Effector CD4-positive, alpha-beta T cell (primary cell): ENCODE measurements at regions not wholly inside any gene's neighbourhood (a gene's known extent, or its start where the extent isn't known, plus 50 kb on each side); places are given as distances from the start of the nearest gene placed in this dataset.

Experiments used
- DNase-seq: peaks from one replicate; pipeline ENCODE4 v3.0.0-alpha.2; 2020

DNA sequence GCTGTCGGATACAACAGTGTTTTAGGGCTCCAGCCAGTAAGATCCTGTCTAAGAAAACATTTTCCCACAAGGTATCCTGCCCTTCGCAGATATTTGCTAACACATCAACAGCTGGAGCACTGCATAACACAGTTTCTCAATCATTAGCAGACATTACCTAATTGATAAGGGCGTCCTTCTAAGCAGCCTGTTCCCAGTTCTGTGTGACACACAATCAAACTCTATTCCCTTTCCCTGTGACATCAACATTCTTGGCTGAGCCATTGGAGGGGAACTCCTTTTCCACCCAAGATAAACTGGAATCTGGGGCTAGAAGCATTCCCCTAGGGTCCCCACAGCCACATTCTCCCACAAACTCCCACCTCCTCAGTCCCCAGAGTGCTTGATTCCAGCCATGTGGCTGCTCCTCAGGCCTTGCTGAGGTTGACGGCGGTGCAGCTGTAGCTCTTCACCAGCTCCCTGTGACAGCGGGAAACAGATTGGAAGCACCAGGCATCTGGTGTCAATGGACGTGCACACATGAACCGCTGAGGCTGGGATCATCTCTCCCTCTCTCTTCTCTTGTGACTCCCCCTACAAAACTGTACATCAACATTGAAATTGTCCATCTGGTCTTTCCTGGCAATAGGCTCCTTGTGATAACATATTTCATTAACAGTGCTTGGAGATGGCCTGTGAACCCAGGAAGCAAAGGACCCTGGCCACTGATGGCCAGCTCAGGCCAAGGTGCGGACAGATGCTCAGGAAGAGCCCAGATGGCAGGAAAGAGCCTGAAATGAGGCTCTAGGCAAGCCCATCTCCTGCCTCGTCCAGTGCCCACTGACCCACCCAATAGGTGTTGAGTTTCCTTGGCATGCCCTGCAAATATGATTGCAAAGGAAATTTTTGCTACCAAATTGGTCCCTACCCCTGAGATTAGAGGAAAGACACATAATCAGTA, 131.1 kb upstream of the TBX20 start:
- no peak for DNase-seq

DNA sequence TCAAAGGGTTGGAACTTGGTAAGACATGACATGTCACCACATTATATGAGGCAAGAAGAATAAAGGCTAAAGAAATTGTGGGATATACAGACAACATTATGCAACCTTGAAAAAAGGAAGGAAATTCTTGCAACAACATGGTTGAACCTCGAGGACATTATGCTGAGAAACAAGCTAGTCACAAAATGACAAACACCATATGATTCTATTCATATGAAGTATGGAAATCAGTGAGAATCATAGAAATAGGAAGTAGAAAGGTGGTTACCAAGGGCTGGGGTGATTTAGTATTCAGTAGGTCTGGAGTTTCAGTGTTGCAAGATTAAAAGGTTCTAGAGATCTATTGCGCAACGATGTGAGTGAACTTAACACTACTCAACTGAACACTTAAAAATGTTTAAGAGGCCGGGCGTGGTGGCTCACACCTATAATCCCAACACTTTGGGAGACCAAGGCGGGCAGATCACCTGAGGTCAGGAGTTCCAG, 126.9 kb upstream of the TBX20 start:
- DNase-seq: no peak

DNA sequence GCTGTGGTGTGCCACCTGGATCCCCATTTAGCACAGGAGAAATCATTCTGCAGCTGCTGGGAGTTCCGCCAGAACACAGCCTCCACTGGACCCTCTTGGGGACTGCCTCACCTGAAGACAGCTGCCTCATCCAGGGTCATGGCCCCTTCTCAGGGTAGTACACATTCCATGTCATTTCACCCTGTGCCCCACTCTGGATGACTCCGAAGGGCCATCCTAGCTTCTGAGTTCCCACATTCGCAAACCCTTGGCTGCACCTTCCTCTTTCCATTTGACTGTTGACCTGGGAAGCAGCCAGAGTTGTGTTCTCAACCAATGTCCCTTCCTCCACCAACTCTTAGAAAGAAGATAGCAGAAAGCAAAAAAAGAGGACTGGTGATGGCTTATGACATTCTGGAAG, 125.6 kb upstream of the TBX20 start:
- DNase-seq: no peak

DNA sequence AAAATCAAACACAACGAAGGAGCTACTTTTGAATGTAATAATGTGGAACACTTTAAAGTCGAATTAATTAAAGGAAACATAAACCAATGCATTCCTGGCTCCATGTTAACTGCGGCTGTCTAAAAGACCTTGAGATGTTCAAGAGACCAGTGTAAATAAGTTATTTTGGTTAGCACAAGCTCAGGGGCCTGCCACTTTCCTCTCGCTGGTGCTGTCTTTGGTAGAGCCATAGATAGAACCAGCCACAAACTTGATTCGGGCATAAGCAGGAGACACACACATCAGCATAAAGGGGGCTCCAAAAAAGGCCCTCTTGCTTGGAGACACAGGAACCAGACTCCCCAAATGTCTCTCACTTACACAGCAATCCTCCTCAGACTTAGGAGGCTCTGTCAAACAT, 121.6 kb upstream of the TBX20 start:
- DNase-seq: no peak

DNA sequence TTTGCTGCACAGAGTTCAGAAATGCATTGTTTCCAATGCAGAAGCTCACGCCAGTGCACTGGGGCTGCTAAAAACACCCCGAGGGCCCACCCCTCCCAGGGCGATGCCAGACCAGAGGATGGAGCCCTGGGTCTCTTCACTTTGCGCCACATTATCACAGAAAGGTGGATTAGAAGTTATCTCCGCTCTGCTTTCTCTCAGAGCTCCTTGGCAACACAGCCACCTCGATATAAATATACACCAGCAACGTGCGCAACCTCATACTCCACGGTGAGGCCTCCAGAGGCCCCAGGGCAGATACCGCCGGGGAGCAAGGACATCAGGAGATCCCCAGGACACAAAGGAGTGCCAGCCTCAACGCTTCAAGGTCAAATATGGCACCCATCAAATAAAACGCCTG, 121.0 kb upstream of the TBX20 start:
- DNase-seq: no peak

DNA sequence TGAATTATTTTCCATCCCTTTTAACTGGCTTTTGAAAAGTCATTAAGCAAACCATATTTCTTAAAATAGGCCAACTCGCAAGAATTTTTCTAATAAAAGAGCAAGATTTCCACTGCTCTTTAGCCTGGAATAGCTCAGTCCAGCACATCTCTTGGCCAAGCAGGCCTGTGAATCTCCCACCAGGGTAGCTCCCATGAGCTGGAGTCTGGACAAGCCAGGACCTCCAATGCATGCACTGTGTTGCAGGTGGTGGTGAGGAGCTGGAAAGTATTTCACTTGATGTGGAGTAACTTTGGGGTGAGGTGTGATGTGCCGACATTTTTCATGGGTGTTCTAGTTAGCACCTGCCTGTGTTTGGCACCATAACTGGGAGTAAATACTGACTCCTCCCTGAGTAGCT, 117.3 kb upstream of the TBX20 start:
- no peak for DNase-seq

DNA sequence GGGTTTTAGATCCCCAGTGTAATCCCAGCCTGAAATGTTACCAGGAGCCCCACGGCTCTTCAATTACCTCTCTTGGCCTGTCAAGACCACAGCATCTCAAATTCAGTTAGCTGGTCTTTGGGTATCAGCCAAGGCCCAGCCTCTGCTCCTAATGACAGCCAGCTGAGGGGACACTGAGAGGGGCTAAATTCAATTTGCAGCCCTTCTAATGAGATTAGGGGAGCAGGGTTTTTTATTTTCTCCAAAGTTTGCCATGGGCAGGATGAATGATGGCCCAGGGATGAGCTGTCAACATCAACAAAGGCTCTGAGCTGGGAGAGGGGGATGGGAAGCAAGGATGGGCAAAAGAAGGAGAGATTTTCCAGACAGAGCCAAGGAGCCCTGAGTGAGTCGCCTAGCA, 116.8 kb upstream of the TBX20 start:
- no peak for DNase-seq

DNA sequence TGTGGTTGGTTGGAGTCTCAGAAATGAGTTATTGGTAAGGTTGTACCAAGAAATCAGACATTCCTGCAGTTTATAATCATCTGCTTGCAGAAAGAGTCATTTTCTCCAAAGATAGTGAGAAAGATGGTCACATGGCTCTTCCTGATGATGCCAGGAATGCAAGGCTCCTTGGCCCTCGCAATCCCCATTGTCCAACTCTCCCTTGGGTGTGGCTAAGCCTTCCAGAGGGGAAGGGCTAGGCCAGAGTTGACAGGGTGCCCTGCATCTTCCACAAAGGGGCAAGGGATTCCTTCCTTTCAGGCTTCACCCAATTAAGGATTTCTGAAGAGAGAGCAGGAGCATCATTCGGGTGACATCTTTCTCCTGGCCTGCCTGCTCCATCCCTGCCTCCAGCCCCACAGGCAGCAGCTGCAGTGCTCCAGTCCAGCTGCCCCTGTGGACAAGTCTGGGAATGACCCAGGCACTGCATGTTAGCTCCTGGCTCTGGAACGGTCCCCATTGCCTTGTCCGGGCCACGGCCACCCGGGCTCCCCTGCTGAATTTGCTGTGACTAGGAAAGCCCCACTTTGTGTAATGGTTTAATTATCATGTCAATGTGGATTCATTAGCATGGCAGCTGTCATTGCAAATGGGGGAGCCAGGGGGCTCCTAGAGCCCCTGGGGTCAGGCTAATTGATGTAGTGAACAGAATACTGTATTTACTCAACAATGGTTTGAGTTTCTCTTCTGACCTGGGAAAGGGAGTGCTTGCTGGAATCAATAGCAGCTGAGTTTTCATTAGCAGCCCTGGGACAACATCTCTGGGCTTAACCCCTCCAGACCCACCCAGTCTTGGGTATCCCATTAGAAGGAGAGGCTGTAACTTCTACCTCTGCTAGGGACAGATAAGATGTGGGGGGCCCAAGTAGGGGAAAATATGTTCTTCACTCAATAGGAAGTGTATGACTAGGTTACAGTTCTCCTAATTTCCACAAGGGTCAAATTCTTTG, 112.6 kb upstream of the TBX20 start:
- no peak for DNase-seq

DNA sequence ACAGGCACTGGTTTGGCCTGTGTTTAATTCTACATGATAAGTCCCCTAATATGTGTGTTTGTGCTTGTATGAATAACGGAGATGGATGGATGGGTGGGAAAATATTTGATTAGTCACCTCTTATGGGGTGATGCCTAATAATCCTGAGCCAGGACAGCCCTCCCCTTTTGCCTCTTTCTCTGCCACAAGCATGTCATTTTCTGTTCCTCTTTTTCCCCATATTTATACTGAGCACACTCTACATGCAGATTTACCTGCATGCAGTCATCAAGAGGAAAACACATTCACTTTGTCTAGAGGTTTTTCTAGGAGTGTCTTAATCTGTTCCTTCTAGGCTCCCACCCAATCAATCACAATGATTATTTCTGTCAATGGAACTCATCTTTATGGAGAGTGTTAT, 111.6 kb upstream of the TBX20 start:
- DNase-seq: no peak

DNA sequence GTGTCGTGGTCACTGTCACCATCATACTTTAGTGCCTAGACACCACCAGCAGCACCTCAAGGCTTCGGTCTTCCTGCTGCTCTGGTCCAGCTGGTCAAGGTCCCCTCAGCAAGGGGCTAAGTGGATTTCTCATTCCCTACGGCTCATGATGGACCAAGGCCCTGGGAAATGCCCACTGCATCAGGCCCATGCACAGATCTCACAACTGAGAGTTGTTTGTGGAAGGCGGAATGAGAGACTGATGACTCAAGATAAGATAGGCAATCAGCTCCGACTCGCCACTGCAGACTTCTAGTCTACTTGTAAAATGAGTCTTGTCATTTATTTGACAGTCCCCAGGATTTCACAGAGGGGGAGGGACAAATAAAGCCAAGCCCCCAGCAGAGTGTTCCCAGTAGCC, 108.4 kb upstream of the TBX20 start:
- no peak for DNase-seq

DNA sequence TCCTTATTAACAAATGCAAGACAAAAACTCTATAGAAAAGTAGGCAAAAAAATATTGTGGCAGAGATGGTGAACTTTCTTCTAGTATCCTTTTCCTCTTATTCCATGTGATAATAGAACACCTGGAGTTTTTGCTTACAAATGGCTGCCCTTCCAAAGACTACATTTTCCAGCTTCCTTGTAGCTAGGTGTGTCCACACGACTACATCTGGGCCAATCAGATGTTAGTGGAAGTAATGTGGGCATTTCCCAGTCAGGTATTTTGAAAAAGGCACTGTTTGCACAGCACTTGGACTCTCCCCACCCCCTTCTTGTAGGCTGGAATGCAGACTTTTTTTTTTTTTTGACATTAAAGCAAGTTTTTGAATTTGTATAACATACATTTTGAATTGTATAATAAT, 105.5 kb upstream of the TBX20 start:
- no peak for DNase-seq

DNA sequence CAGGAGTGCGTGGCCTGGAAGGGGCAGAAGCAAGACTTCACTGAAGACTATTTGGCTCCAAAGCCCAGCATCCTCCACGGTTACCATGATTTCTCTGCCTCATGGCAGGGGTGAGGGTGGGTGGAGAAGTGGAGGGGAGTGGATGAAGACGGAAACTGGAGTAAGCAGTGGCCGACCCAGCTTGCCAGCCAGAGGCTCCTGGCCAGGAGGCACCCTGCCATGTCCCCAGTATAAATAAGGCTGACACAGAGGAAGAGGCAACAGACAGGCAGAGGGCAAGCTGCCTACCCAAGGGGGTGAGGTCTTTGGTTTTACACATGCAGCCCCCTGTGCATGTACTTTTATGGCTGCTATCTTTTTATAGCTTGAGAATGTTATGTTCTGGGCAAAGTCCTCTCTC, 102.6 kb upstream of the TBX20 start:
- DNase-seq: no peak

DNA sequence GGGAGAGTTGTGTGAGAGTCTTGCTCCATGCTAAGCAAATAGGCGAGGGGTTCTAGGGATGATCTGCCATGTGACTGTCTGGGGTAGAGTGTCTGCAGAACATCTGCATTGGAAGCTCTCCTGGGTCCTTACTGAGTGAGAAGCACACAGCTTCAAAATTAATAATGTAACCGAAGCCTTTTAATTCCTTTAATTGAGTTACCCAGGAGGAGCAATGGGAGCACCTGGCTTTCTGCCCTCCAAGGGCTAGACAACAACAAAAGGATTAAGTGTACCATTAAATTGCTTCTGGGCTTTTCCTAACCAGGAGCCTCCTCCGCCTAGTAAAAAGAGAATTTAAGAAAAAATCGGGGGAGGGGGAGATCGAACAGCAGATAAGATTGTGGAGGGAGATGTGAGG, 102.0 kb upstream of the TBX20 start:
- DNase-seq: no peak

DNA sequence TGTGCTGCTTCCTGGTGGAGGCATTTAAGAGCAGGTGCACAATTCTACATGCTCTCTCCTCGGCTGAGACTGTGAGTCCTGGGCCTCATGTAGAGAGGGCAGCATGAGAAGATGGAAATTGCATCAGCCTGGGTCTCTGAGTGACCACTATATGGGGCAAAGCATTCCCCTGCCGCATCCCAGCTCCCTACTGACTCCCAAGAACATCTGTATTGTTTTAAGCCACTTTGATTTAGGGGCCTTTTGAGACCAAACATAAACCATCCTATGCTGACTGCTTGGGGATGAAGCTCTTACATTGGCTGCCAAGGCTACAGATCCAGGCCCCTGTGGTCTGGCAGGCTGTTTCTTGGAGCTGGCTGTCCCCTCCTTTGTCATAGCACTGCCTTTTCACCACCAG, 101.3 kb upstream of the TBX20 start:
- no peak for DNase-seq

DNA sequence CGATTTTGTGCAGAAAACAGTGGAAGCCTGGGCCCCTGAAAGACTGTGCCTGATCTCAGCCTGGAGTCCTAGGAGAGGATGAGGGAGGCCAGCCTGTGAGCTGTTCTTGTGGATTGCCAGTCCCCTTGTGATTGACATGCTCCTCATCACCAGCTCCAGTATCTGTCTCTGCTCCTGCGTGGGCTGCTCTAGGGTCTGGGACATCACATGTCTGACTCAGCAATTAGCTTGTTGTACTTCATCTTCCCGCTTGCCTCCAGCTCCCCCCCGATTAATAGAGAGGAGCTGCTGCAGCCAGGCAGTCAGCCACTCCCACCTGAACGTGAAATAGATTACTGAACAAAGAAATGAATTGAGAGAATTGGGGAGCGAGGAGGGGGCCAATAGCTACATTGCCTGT, 99.6 kb upstream of the TBX20 start:
- DNase-seq: no peak

DNA sequence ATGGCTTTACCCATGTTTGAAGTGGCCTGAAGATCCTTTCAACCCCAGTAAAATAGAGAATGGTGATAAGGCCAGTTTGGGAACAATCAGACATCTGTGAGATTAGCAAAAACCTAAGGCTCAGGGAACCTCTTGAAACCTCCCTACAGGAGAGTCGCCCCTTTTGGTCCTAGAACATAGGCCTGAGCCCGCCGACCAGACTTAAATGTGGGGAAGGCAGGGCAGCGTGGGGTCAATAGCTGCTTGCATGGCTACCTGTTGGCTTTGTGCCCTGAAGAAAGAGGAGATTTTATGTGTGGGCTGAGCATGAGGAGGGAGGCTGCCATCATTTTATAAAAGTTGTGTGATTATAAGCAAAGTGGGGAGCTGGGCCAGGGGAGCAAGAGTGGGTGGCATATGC, 97.6 kb upstream of the TBX20 start:
- DNase-seq: no peak

DNA sequence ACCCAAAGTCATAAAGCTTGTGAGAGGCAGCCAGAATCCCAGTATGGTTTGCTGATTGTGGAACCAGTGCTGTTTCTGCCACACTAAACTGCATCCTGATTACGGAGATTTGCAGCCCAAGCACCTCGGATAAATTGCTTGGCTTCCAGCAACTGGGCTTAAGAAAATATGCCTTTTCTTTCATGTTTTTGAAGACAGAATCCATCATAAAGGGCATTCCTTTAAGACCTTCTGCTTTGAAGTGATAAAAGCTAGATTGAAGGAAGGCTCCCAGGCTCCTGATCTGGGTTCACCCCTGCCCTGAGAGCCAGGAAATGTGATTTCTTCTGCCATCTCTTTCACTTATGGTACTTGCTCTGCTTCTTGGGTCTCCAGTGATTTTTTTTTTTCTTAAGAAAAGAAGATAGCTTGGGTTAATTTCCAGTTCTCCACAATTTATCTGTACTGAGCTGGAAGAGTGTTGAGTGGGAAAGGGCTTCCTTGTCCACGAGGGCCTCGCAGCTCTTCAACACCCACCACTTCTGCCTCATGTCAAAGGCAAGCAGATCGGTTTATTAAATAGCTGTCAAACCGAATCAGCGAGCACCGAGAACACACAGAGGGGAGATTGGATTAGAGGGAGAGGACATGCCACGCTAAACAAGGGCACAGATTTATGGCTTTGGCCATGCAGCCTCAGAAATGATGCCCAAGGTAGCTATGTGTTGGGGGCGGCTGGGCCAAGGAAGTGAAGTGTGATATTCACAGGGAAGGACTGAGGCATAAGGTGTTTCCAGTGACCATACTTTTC, 94.9 kb upstream of the TBX20 start:
- DNase-seq: no peak

DNA sequence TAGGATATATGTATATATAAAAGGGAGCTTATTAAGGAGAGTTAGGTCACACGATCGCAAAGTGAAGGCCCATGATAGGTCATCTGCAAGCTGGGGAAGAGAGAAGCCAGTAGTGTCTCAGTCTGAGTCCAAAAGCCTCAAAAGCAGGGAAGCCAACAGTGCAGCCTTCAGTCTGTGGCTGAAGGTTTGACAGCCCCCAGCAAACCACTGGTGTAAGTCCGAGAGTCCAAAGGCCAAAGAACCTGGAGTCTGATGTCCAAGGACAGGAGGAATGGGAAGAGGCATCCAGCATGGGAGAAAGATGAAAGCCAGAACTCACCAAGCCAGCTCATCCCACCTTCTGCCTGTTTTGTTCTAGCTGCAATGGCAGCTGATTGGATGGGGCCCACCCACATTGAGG, 88.9 kb upstream of the TBX20 start:
- no peak for DNase-seq

DNA sequence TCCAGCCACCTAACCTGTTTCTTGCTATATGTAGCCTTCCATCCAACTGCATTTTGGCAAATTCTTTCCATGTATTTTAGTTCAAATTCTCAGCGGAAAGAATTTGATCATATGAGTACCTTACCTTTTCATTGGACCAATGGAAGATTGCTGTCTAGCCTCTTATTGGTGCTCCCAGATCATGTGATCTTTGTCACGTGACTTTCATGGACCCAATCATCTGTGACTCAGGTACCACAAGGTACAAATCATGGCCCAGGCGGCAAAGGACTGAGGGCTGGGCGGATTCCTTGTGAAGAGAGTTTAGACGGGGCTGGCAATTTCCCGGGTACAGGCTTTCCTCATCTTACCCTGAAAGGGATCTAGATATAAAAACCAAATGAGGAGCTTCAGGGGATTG, 85.9 kb upstream of the TBX20 start:
- DNase-seq: no peak

DNA sequence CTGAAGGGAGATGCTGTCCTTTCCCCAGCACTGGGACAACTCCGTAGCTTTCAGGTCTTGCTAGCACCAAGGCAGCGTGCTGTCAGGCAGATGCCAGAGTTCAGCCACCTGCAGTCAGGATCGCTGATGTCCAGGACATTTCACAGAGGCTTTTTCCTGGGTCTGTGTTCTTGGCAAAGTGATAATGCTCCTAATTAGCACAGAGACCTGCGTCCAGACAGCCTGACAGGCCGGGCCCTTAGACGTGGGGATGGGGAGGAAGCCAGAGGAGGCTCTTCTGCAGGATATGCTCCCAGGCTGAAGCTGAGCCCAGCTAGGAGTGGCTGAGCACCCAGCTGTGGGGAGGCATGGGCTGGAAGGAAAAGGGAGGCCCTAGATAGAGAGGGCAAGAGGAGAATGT, 82.5 kb upstream of the TBX20 start:
- no peak for DNase-seq

DNA sequence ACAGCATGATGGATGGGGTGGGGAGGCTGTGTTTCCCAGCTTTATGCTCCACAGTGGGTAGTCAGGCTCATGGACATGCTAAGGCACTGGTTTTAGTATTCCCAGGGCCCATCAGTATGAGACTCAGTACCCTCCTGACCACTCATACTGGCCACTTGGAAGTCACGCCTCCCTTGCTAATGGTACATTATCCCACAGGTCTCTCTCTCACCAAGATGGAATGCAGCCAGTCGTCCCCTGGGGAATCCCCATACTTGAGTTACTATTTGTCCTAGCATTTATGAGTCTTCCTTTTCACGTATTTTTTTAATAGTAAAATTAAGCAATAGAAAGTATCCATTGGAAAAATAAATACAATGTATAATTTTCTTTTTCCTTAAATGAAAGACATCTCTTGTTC, 80.6 kb upstream of the TBX20 start:
- DNase-seq: no peak

DNA sequence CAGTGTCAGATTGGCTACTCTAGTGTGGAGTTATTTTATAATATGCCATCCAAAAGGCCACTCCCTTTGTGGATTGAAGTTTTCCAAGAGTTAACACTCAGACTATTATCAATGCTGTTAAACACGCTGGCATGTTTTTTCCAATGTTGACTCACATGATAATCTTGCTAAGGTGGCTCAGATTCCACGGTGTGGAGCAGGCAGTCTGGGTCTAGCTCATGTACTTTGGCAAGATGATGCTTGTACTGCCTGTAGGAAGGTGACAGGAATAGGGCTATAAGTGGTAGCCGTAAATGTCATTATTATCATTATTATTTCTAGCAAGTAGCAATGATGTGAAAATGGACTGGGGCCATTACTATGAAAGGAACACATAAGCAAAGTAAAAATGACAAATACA, 79.4 kb upstream of the TBX20 start:
- DNase-seq: no peak
